ENCODE measurements at regions not wholly inside any gene's neighbourhood (a gene's known extent, or its start where the extent isn't known, plus 50 kb on each side); places are given as distances from the start of the nearest gene placed in this dataset.

DNA sequence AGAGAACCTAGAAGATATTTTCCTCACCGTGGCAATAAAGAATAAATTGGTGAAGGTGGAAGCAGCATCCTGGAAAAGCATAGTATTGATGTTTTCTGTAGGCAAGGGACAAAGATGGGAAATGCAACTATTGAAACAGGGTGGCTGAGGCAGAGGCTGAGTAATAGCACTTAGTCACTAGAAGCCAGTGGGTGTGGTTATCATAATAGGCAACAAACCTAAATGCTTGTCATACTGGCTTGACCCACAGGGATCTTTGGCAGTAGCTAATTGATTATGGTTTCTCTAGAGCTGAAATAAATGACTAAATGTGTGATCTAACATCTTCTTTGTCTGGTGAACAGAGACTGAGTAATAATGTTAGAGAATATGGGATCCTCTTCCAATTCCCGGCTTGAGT is 353.6 kb upstream of the RPS6KA3 start:
- DNase-seq (ENCODE audit: low read depth, low spot score) = no peak

DNA sequence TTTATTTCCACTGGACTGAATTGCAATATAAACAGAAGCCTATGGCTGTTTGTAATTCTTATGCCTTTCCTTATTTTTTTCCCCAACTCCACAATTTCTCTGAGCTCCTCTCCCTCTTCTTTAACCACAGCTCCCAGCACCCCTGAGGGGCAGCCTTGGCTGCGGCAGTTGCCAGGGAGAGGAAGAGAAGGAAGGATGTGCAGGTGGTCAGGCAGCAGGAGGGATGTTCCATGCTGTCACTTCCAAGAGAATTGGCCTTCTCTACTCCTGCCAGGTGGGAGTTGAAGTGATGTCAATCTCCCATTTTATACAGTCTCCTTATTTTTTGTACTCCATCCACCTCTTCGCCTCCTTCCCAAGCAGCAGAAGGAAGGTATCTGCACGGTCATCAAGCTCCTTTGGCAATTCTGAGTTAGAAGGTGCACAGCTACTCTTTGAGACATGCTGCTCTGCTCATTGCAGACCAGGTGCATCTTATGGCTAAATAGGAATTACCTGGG is 343.3 kb upstream of the RPS6KA3 start:
- DNase-seq (ENCODE audit: low read depth, low spot score) = no peak

DNA sequence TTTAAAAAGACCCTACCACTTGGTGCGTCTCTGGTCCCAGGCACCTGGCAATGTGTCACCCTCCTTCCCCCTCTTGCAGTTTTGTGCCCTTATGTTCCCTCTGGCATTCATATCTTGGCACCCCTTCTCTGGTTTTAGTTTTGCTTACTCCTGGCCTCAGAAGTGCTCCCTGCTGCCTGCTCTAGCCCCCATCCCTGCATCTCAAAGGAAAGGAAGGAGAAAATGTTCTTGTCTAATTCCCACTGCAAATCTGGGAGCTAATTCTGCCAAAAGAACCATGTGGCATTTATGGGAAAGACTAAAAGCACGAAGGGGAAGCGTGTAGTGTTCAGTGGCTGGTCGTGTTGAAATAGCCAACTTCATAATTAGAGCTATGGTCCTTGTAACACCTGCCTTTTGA is 340.1 kb upstream of the RPS6KA3 start:
- DNase-seq (ENCODE audit: low read depth, low spot score) = no peak

DNA sequence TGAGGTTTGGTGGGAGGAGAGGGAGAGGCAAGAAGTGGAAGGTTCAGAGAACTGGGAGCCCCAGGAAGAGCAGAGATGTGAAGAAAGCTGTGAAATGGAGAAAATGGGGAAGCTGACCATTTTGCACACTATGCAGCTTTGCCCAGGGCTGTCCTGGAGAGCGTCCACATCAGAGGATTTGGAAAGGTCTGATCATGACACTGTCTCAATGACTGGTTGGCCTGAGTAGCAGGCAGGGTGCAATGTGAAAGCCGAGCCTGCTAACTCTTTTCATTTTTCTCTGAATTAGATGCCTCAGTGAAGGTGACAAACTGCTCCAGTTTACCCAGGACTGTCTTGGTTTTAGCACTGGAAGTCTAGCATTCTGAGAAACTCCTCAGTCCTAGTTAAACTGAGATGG is 330.1 kb upstream of the RPS6KA3 start:
- DNase-seq (ENCODE audit: low read depth, low spot score) = no peak

DNA sequence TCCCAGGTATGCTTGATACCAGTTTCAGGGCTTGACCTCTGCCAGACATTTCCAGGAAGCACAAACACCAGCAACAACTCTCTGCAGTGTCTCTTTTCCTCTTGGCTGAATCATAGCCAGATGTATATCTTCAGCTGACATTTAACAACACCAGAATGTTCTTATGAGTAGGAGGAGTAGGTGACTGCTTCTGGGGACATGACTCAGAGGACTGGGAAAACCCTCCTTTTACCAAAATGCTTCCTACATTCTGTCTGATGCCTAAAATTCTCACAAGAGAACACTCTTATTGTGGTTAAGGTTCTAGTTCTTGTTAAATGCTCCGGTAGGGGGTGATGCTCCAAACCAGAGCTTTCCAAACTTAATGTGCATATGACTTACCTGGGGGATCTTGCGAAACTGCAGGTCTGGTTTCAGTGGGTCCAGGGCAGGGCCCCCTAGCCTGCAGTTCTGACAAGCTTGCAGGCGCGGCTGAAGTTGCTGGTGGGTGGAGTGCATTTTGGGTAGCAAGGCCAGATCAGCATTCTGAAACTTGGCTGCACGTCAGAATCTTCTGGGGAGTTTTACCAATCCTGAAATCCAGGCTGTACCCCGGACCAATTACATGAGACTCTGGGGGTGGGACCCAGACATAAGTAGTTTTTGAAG is 329.3 kb upstream of the RPS6KA3 start:
- DNase-seq (ENCODE audit: low read depth, low spot score) = no peak

DNA sequence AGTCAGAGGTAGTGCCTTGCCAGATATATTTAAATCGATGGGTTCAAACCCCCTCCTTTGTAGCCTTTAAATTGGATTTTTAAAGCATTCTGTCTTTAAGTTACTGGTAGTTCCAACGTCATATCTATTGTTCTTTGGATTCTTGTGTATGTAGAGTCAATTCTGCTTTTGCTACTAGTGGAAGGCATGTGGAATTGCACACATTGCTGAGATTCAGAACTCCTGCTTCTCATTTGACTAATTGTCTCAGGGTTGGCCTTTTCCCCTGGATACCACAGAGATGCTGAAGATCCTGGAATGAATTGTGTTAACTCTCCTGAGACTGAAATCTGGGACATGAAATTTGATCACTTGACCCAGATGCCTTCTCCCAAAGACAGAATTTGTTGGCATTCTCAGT is 328.3 kb upstream of the RPS6KA3 start:
- DNase-seq (ENCODE audit: low read depth, low spot score) = no peak

DNA sequence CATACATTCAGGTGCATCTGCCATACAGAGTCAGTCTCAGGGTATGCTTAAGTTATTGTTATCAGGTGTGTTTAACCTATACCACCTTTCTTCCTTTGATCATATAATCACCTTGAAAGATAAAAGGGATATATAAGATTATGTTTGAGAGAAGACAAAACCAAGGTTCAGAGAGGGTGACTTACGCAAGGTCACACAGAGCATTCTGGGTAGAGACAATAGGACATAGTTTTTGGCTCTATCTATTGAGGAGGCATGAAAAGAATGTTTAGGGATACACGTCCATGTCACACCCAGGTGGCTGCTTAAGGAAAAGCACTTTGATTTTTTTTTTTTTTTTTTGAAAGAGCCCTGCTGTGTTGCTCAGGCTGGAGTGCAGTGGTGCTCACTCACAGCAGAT is 327.1 kb upstream of the RPS6KA3 start:
- DNase-seq (ENCODE audit: low read depth, low spot score) = no peak

DNA sequence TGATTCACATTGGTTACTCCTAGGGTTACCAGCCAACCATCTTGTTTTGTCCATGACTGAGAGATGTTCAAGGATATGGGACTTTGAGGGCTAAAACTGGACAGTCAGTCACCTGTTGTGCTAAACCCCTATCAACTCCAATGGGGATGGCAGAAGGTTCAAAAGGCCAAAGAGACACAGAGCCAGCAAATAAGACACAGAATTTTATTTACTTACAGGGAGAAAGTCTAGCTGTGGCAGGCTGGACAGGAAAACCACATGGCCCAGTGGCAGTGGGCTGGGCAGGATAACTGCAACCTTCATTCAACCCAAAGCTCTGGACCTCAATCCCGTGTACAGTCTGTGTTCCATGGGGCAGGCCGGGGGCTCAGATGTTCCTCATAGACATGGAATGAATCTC is 326.7 kb upstream of the RPS6KA3 start:
- DNase-seq (ENCODE audit: low read depth, low spot score) = no peak

DNA sequence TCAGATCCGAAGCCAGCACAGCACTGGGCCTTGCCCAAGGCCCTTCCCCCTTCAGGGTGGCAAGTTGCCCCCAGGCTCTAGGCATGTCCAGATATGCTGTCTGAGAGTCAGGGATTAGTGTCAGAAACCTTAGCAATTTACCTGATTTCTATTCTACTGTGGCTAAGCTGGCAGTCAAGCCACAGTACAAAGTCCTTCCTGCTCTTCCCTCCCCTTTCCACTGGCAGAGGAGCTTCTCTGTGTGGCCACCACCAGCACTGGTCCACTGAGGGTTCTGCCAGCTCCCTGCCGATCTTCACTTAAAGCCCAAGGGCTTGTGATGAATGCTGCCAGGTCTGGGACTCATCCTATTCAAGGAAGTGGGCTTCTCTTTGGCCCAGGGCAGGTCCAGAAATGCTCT is 324.5 kb upstream of the RPS6KA3 start:
- DNase-seq (ENCODE audit: low read depth, low spot score) = no peak

DNA sequence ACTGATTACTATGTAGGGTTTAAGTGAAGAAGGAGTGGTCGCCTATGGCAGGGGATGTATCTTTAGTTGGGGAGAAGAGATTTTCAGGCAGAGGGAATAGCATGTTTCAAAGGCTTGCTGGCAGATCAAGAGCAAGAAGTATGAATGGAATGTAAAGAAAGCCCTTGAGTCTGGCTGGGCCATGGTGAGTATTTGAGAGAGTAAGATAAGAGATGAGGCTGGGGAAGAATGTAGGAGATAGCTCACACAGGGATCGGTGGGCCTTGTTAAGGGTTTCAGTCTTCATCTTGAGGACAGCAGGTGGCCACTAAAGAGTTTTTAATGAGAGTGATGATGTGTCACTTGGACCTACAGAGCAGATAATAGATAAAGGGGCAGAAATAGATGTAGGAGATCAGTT is 319.1 kb upstream of the RPS6KA3 start:
- no peak for DNase-seq (ENCODE audit: low read depth, low spot score)

DNA sequence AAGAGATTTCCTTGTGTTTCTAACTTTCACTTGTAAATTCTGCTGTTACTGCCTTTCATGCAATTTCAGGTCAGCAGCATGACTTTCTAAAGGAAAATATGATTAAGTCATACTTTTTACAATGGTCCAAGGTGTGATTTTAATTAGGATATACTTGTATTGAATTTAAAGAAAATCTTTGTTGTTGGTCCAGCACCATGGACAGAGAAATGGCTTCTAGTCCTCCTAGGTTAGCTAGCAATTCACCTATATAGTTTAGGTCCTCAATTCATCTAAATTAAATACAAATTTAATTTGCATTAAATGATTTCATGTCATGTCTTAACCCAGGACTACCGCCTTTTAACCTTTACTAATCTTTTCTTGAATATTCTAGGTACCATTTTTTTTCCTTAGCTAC is 304.9 kb upstream of the RPS6KA3 start:
- DNase-seq (ENCODE audit: low read depth, low spot score) = no peak

DNA sequence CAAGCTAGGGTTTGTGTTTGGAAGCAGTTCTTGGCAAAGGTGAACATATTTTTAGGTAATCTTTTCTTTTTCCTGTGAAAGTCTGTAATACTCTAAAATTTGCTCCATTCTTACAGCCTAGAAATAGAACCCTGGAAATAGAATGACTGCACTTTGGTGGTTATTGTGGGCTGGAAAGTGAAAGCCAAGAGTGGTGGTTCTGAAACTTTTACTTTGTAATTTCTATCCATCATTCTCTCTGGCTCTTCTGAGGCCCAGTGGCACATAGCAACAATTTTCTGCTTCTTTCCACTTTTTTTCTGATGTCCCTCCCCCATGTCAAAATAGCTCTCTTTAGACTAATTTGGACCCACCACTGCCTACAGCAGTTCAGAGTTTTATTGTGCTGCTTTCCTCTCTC is 300.4 kb upstream of the RPS6KA3 start:
- no peak for DNase-seq (ENCODE audit: low read depth, low spot score)

DNA sequence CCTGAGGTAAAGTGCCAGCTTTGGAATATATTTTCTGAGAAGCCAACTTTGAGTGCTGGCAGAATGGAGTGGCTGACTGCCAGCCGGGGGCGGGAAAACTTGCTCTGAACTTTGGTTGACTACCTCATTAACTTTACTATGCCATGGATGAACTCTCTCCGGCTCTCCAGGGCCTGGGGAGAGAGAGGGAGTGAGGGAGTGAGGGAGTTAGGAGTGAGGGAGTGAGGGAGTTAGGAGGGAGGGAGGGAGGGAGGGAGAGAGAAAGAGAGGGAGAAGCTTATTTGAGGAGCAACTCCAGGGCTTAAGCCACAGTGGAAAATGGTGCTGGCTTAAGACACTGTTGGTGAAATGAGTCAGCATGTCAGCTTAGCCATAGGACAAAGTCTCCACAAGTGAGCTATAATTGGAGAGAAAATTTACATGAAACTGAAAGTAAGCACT is 280.9 kb upstream of the RPS6KA3 start:
- DNase-seq (ENCODE audit: low read depth, low spot score) = no peak

DNA sequence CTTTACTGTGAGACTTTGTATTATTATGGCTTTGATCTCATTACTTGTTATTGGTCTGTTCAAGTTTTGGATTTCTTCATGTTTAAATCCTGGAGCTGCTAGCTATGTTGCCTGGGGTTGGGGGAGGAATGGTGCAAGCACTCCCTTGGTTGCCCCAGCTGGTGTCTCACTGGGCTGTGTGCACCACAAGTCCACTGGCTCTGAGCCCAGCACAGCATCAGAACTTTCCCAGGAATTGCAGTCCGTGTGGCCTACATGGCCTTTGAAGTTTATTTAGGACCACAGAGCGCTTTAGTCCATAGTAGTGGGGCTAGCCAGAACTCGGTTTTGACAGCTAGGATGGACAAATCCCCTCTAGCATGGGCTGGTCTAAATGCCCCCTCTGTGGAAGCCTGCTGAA is 278.8 kb upstream of the RPS6KA3 start:
- DNase-seq (ENCODE audit: low read depth, low spot score) = no peak

DNA sequence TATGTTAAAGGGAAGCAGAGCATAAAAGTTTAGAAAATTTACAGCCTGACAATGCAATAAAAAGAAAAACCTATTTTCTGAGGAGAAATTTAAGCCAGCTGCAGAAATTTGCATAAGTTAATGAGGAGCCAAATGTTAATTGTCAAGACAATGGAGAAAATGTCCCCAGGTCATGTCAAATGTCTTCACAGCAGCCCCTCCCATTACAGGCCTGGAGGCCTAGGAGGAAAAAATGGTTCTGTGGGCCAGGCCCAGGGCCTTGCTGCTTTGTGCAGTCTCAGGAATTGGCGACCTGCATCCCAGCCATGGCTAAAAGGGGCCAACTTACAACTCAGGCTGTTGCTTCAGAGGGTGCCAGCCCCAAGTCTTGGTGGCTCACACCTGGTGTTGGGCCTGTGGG is 275.4 kb upstream of the RPS6KA3 start:
- DNase-seq (ENCODE audit: low read depth, low spot score) = no peak

DNA sequence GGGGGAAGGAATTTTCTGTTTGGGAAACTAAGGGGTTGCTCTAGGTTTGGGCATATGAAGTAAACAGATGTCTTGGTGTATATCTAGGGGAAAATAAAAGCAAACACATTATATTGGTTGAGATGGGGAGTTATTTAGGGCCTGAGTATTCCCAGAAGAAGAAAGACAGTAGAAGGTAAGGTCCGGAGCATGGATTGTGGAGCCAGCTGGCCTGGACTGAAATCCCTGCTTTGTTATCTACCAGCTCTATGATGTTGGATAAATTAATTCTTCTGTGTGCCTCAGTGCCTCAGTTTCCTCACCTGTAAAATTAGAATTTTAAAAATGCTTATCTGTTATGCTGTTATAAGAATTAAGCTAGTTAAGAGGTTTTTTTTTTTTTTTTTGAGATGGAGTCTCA is 272.3 kb upstream of the RPS6KA3 start:
- no peak for DNase-seq (ENCODE audit: low read depth, low spot score)

DNA sequence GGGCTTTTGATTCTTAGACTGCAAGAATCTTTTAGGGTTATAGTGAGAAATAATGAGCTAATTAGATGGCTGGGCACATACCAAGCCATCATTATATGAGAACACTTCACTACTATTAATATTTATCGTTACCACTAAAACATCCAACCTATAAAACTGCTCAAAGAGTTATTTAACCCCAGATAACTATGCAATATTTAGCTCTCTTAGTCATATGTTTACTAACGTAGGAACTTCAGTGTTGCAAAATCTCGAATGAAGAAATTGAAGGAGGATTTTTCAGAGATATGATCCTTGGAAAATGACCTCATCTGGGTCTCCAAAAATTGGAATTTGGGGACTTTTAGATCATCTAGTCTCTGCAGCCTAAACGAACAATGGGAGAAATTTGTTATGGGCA is 265.0 kb upstream of the RPS6KA3 start:
- no peak for DNase-seq (ENCODE audit: low read depth, low spot score)

DNA sequence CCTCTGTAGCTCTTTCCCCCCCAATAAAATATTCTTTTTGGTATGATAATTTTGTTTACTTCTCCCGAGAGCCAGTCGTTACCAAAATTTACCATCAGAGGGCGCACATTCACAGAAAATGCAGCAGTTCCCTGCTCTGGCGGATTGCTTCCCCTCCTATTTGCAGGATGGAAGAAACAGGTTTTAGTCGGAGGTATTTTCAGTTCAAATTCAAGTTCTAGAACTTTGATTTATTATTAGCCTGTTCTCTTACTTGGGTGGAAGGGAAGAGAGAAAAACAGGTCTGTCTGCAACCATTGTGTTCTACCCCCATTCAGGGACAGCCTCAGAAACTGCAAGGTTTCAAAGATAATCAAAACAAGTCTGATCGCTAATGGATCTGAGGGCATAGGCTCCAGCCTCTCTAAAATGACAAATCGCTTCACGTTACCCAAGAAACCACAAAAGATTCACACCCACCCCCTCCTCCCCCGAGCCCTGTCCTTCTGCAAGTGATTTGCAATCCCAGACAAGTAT is 263.8 kb upstream of the RPS6KA3 start:
- DNase-seq (ENCODE audit: low read depth, low spot score) = no peak

DNA sequence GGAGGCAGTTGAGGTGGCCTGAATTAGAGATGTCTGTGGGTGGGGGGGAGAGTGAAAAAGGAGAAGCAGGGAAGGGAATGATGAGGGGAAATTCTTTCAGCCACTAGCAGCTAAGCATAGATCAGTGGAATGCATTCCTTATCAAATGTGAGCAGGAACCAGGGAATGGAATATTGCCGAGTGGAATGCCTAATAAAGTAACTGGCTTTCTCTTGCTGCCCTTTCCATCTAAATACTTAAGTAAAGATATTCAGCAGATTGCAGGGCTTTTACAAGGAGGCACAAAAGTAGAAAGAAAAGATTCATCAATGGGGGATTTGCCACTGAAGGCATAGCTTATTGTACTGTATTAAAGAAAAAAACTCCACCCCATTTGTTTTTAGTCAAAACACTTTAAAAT is 263.0 kb upstream of the RPS6KA3 start:
- no peak for DNase-seq (ENCODE audit: low read depth, low spot score)

DNA sequence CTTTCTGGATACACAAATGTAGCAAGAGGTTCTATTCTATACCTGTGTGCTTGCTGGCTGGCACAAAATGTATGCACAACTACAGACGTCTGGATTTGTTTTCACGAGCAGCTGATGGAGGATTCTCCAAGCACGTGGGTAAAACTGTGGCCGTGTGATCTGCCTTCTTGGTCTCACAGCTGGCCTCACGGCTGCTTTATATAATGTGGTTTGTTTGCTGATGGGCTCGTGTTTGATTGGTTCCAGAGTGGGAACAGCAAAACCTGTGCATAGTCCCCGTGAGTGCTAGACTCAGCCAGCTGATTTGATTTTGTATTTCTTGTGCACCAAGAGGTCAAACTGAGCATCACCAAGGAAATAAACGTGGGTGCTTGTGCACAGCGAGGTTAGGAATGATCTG is 262.6 kb upstream of the RPS6KA3 start:
- no peak for DNase-seq (ENCODE audit: low read depth, low spot score)

DNA sequence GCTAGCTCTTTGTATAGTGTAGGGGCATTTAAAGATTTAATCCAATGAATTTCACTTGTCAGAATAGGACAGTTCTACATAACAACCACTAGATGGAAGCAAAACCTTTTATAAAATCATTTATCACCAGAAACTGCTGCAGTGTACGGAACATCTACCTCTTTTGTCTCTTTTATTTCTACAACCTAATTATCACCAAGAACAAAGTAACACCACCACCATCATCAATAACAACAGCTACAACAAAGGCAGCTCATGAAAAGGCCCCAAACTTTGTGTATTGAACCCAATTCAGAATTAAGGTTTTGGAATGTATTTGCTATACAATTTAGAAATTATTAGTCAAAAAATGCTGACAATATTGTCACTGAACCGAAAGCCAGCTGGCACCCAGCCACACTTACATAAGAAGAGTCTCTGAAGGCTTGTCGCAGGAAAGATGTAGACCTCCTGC is 260.9 kb upstream of the RPS6KA3 start:
- DNase-seq (ENCODE audit: low read depth, low spot score) = no peak

DNA sequence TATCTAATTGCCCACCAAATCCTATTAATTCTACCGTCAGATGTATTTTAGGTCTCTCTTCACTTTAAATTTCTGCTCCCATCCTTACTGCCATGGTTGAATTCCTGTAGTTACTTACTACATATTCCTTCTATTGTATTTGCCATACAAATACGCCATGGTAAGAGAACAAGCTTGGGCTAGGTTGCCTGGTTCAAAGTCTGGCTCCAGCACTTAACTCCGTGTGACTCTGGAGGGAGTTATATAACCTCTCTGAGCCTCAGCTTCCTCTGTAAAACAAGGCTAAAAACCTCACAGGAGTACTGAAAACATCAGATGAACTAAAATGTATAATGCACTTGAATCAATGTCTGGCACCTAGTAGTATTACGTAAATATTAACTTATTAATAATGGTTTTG is 260.3 kb upstream of the RPS6KA3 start:
- no peak for DNase-seq (ENCODE audit: low read depth, low spot score)

DNA sequence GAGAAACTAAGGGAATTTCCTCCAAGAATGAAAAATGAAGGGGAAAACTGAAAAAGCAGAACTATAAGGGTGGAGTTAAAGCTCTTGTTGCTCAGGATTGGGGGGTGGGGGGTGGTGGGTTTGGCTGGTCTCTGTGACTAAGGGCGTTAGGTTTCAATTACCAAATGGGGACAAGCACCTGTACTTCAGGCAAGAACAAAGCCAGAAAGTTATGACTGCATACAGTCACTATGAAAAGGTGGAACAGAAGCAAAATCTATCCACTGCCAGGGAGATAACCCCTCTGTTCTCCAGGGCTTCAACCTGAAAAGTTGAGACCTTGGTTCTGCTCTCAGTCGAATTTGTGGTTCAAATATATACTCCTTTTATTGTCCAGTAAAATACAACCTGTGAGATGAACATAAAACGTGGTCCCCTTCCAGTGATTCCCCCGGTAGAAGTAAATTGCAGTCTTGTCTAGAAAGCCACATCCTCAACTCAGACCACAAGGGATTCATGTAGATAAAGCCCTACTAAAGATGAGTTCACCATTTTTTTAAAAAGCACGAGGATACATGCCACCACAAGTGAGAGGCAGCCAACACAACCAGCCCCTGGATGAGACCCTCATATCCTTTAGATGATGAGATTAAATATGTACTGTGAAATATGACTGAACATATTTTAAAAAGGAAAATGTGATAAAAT is 257.1 kb upstream of the RPS6KA3 start:
- DNase-seq (ENCODE audit: low read depth, low spot score) = no peak
